ENCODE measurements at regions not wholly inside any gene's neighbourhood (a gene's known extent, or its start where the extent isn't known, plus 50 kb on each side); places are given as distances from the start of the nearest gene placed in this dataset.
"Not testable (repeated sequence)": the region's sequence is repeated elsewhere in the genome, so short reads cannot be mapped to it uniquely, and the experiment has no call there.

DNA sequence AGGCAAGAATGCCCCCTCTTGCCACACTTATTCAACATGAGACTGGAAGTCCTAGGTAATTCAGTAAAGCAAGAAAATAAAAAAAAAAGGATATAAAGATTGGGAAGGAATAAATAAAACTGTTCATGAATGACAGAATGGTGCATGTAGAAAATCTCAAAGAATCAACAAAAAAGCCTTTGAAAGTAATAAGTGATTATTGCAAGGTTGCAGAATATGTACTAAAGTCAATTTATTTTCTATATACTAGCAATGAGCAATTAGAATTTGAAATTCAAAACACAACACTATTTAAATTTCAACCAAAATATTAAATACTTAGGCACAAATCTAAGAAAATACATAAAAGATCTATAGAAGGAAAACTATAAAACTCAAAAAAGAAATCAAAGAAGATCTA lies 58.6 kb downstream of the MAGEA10 start:
- DNase-seq: no peak

DNA sequence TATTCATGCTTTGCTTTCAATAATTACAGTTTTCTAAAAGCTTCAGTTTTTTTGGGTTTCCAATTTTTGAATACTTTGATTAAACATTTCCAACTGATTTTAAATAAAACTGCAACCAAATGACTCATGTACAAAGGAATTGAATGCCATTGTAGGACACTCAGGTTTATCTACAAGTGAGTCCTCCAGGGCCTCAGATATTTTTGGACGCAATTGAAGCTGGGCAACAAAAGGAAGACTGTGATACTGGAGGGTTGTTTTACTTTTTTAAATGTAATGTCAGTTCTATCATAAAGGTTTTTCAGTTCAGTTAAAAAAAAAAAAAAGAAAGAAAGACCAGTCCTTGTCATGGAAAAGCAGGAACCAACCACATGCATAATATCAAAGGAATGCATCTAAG lies 64.2 kb downstream of the MAGEA10 start:
- no peak for DNase-seq

DNA sequence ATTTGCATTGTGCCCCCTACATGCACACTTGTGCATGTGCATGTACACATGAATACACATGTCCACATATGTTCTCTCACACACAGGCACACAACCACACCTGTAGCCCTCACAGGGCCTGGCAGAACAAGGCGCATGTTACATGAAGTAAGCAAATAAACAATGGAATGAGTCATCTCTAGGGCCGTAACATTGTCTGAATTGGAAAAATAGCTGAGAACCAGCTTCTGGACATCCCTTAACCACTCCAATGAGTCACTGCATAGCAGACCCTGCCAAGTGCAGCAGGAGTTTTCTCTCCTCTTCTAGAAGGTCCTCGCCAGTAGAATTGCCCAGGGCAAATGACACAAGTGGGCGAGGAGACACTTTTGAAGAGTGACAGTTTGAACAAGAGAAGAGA lies 66.1 kb downstream of the MAGEA10 start:
- DNase-seq: peak; percentile 51

DNA sequence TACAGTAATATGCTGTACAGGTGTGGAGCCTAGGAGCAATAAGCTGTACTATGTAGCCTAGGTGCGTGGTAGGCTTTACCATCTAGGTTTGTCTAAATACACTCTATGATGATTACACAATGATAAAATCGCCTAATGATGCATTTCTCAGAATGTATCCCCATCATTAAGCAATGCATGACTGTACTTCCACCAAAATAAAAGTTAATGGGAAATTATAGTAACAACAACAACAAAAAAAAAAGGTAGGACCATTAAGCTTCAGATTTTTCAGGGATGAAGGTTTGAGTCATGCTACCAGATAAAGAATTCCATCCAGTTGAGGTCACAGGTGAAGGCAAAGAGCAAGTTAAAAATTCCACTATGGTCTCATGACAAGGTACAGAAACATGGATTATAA lies 68.2 kb downstream of the MAGEA10 start:
- no peak for DNase-seq

DNA sequence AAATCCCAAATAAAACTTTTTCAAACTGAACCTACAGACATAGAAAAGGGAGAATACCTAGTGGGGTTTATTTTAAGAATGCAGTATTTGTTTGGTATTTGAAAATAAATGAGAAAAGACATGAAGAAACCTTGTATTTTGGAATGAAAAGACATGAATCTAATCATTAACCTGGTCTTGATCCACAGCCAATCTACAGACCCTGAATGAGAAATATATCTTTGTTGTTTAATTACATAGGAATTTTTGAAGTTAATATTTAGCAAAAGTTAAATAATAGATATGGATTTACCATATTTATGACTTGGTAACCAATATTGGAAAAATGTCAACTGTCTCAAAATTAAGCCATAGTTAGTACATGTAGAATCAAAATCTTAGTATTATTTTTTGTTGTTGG lies 76.8 kb downstream of the MAGEA10 start:
- DNase-seq: no peak

DNA sequence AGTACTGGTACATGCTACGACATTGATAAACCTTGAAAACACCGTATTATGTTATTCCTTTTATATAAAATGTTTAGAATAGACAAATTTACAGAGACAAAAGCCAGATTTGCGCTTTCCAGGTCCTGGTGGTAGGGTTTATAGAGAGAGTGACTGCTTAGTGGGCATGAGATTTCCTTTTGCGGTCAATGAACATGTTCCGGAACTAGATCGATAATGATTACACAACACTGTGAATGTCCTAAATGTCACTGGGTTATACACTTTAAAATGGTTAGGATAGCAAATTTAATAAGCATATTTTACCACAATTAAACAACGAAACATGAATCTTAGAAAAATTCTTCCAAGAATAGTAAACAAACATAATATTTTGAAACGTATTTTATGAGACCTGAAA lies 77.3 kb downstream of the MAGEA10 start:
- DNase-seq: no peak

DNA sequence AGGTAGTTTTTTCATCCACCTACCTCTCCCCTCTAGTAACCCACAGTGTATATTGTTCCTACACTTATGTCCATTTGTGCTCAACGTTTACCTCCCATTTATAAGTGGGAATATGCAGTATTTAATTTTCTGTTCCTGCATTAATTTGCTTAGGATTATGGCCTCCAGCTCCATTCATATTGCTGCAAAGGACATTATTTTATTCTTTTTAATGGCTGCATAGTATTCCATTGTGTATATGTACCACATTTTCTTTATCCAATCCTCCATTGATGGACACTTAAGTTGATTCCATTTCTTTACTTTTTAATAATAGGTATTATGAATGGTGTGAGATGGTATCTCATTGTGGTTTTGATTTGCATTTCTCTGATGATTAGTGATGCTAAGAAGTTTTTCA lies 76.1 kb upstream of the GABRE start:
- not testable (repeated sequence) for DNase-seq

DNA sequence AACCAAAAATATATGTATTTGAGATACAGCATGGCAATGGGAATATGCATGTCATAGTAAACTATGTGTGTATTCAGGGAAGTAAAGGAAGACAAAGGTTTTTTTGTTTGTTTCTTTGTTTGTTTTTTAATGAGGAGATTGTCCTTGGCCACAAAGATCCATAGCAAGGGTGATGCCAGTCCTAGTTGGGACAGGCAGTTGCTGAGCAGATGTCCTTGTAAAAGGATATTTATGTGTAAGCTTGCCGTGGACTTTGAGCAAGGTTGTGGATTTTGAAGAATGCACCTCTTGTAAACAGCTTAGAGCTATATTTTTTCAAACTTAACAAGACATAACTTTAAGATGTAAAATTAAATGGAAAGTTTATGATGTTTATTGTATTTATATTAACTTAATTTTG lies 69.9 kb upstream of the GABRE start:
- DNase-seq: no peak

DNA sequence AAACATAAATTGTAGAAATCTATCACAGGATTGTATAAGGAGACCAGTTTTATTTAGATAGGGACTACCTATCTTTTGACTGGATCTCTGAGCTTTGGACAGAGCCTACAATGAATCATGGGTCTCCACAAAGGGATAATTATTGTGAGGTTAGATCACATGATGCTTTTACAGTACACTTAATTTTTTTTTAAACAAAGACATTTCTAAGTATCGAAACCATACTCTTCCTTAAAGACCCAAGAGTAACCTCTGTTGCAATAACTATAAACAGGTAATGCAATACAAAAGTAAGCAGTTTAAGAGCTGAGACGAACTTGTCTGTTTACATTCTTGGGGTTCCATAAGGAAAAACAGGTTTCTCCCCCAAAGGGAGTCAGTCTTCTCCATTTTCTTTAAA lies 64.3 kb upstream of the GABRE start:
- DNase-seq: no peak

DNA sequence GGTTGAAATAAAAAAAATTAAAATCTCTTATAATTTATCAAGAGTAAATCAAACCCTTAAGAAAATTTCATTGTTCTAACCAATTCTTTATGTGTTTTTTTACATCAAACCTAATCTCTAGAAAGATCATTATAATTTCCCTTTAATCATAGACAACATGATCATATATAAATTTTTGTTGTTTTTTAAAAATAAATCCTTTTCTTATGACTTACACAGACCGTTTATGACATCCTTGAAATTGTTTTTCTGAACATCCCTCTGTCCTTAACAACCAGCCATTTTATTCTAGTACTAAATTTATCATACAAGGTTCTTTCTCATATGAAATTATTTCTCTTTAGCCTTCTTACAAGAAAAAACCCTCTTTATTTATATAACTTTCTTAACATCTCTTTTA lies 62.7 kb upstream of the GABRE start:
- DNase-seq: no peak

DNA sequence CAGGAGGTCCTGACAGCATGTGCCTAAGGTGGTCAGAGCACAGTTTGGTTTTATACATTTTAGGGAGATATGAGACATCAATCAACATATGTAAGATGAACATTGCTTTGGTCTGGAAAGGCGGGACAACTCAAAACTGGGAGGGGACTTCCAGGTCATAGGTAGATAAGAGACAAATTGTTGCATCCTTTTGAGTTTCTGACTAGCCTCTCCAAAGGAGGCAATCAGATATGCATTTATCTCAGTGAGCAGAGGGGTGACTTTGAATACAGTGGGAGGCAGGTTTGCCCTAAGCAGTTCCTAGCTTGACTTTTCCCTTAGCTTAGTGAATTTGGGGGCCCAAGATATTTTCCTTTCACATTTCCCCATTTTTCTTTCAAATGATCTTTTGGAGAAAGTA lies 56.9 kb upstream of the GABRE start:
- not testable (repeated sequence) for DNase-seq

DNA sequence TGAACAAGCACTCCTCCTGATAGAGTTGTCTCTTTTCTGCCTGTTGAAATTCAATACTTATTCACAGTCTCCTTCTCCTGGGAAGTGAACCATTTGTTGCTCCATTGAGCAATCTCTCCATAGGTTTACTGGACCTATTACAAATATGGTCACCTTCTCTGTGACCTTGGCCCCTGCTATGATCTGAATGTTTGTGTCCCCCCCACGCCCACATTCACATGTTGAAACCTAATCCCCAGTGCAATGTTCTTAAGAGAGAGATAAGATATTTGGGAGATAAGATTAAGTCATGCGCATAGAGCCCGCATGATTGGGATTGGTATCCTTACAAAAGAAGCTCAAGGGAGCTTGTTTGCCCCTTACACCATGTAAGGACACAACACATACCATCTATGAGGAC lies 54.1 kb upstream of the GABRE start:
- no peak for DNase-seq

DNA sequence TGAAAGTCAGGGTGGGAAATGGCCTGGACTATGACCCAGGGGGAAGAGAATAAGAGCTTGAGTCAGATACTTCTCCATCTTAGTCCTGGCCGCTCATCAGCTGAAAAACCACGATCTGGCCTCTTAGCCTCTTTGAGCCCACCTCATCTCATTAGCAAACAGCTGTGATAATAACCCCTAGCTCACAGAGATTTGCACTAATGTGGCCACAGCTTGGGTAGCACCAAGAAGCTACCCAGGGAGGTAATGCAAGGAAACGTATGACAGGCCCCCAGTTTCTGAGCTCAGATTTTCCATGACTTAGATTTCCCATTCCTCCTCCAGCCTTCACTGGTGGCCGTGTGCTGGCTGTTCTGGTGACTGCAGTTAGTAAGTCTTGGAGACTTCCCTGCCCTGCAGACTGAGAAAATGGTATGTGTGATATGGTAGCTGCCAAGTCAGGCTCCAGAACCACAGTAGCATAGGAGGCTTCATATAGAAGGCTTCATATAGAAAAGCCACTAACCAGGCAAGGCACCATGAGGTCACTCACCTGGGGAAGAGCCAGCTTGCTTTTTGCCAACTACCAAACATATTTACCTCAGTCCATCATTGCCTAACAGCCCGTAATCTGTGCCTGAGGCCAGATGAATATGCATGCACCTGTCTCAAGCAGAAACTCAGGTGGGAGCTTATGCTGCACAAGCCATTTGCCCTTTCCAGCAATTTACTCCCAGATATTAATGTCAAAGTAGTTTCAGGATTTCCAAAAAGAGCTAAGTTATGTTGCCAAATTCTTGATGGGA lies 51.4 kb upstream of the GABRE start:
- DNase-seq: no peak

DNA sequence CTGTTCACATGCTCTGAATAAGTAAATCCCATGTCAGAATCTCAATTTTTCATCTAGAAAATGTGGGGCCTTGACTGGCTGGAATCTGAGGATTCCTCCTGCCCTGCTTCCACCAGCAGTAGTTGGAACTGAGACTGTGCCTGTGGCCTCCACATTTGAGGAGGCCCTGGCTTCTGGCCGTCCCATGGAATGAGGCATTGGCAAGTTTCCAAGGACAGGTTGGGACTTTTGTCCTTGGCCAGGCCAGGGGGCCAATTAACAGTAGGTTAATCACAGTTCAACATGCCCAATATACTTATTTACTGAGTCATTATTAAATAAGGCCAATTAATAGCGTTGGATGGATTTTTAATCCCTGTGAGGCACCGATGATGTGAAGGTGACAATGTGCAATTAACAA lies 50.2 kb upstream of the GABRE start:
- DNase-seq: no peak

Data from DMS153 (cell line).